Ovary (tissue), 7 donors: ENCODE measurements at regions not wholly inside any gene's neighbourhood (a gene's known extent, or its start where the extent isn't known, plus 50 kb on each side); places are given as distances from the start of the nearest gene placed in this dataset.

ENCODE experiments used
- DNase-seq, 5 donors: peaks; one replicate each; pipeline ENCODE4 v3.0.0-alpha.2; 2019 to 2020
- H3K27ac ChIP-seq, 2 donors: fragments of 200-600 bp; one replicate each; pipeline versions ENCODE4 v1.5.1 to v1.8.0; 2019 to 2022
- H3K27me3 ChIP-seq: fragments of 200-600 bp; one replicate; pipeline ENCODE4 v1.8.0; 2022
- H3K36me3 ChIP-seq: fragments of 200-600 bp; sonication (generic); one replicate; pipeline ENCODE4 v1.5.1; 2019
- H3K4me1 ChIP-seq: one replicate; pipeline ENCODE4 v1.8.1; 2013; ENCODE audit warnings: mild to moderate bottlenecking, moderate library complexity; ENCODE audit not compliant: insufficient read depth
- H3K4me3 ChIP-seq: fragments of 200-600 bp; sonication (generic); one replicate; pipeline ENCODE4 v1.5.1; 2017
- H3K9me3 ChIP-seq, 2 donors: fragments of 200-600 bp in 1 of 2; sonication (generic) in 1 of 2; one replicate each; pipeline versions ENCODE4 v1.5.1 to v1.8.1; 2013 to 2019; ENCODE audit warnings: mild to moderate bottlenecking in 1 of 2, moderate library complexity in 1 of 2
- EP300 ChIP-seq: sonication (generic); formaldehyde crosslinking; IDR thresholded peaks from one replicate; pipeline ENCODE4 v1.6.1; 2017; ENCODE audit warnings: antibody characterized with exemption
- POLR2A ChIP-seq: fragments of 450-650 bp; IDR thresholded peaks from one replicate; pipeline ENCODE4 v1.6.1; 2017; ENCODE audit warnings: antibody characterized with exemption, mild to moderate bottlenecking, moderate library complexity
- WGBS, 3 donors: extraction: QIAGEN DNeasy Blood & Tissue Kit in 1 of 3; methylation state at CpG; one replicate each; pipeline versions ENCODE4 v1.1.5 to v1.1.7; 2013 to 2017; 5-methylcytosine and 5-hydroxymethylcytosine counted together
- intact Hi-C, 4 donors: fragments of 100-400 bp; cut with DNase I; formaldehyde crosslinking; loops; one replicate each; pipeline versions ENCODE4 v1.11.0 to v1.15.1; 2022 to 2023
- TF ChIP-seq, protein P1 (sequence below), 3 donors: fragments of 450-650 bp in 2 of 3; fragments of 200-600 bp in 1 of 3; IDR thresholded peaks; one replicate each; pipeline versions ENCODE4 v1.5.1 to v1.8.0; 2016 to 2022; ENCODE audit warnings: antibody characterized with exemption in 3 of 3, mild to moderate bottlenecking in 1 of 3
- donor health status: DM: no; HTN: no; CAD: no; lungs with moderate emphysema.
- donor health status: DM: no; HTN: no; CAD: no.
- donor health status: Bipolar disorder and iron deficiency.
- donor health status: DM: no; HTN: no; CAD: no.
- donor health status: DM: yes; HTN: yes; CAD: no.

DNA sequence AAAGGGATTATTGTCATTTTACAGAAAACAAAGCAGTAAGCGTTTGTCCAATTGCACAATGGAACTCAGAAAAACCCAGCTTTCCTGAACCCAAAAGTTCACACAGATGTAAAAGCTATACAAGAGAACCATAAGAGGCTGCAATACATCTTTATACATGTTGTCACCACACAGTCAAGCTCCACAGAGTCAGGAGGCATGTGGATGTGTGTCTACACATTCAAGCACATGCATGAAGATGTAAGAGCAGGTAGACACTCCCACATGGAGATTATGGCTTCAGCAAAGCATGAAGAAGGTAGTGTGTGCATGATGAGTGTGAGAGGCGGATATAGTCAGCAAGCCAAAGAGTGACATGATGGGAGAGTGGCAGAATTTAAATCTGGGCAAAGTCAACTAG is 124.7 kb upstream of the THBS1 start:
- H3K27ac ChIP-seq: no peak overlapping the region
- H3K27me3 ChIP-seq: no peaks in the 10 kb centered on the region
- H3K9me3 ChIP-seq: no peaks in the 10 kb centered on the region
- H3K4me3 ChIP-seq: no peak overlapping the region
- H3K36me3 ChIP-seq: no peaks in the 10 kb centered on the region
- WGBS, 3 donors: 93 to 99% (median 98%) methylated on average over 2 of the region's 2 CpGs
- TF ChIP-seq EP300 (no peak), POLR2A (no peak)
- TF ChIP-seq, protein P1, sequence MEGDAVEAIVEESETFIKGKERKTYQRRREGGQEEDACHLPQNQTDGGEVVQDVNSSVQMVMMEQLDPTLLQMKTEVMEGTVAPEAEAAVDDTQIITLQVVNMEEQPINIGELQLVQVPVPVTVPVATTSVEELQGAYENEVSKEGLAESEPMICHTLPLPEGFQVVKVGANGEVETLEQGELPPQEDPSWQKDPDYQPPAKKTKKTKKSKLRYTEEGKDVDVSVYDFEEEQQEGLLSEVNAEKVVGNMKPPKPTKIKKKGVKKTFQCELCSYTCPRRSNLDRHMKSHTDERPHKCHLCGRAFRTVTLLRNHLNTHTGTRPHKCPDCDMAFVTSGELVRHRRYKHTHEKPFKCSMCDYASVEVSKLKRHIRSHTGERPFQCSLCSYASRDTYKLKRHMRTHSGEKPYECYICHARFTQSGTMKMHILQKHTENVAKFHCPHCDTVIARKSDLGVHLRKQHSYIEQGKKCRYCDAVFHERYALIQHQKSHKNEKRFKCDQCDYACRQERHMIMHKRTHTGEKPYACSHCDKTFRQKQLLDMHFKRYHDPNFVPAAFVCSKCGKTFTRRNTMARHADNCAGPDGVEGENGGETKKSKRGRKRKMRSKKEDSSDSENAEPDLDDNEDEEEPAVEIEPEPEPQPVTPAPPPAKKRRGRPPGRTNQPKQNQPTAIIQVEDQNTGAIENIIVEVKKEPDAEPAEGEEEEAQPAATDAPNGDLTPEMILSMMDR (IDR thresholded peaks at IDR 0.05): no peak
- H3K4me1 ChIP-seq: no peaks in the 10 kb centered on the region
- DNase-seq: no peak
- intact Hi-C loops: no loop called here

DNA sequence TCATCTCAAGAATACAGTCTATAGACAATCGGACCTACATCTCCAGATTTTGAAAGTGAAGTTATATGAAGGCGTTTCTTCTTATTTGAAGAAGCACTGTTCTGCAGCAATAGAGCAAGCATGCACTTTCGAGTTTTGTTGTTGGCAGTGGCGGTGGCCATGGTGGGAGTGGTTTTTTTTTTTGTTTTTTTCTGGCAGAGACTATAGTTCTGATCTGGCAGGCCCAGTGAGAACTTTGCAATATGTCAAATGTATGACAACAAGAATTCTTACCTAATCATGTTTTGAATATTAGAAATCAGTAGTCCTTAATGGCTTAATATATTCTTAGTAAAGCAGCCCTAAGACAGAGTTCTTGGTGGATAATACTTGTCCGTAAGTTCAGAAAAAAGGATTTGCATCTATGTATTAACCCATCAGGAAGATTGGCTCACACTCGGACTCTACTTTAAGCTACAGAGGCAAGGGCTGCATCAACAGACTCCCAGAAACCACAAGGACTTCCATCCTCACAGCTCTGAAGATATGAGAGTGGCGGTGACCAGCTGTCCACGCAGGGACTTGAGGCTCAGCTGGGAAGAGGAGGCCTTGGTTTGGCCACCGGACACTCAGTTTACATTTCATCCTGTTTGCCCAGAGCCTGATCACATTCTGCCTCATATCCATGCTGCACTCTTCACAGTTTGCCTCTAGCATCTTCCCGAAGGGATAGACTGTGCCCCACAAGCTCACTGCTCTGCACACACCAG is 124.1 kb upstream of the THBS1 start:
- Histone ChIP-seq H3K27ac (no peak overlapping the region), H3K27me3 (no peaks in the 10 kb centered on the region), H3K4me1 (no peaks in the 10 kb centered on the region), H3K4me3 (no peak overlapping the region), H3K36me3 (no peaks in the 10 kb centered on the region), H3K9me3 (no peaks in the 10 kb centered on the region)
- intact Hi-C loops: no loop called here
- 81 to 90% (median 86%) methylated on average over 10 of the region's 10 CpGs for WGBS, 3 donors
- DNase-seq: no peak
- TF ChIP-seq, protein P1 (IDR thresholded peaks at IDR 0.05): no peak
- TF ChIP-seq POLR2A (no peak), EP300 (no peak)

DNA sequence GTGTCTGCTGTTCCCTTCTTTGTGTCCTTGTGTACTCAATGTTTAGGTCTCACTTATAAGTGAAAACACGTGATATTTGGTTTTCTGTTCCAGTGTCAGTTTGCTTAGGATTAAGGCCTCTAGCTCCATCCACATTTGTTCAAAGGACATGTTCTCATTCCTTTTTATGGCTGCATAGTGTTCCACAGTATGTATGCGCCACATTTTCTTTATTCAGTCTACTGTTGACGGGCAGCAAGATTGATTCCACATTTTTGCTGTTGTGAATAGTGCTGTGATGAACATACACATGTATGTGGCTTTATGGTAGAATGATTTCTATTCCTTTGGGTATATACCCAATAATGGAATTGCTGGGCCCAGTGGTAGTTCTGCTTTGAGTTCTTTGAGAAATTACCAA is 122.7 kb upstream of the THBS1 start:
- no peak overlapping the region for H3K4me3 ChIP-seq
- DNase-seq: no peak
- H3K36me3 ChIP-seq: no peaks in the 10 kb centered on the region
- no peak for TF ChIP-seq EP300
- TF ChIP-seq, protein P1 (IDR thresholded peaks at IDR 0.05): no peak
- TF ChIP-seq POLR2A: no peak
- no peak overlapping the region for H3K27ac ChIP-seq
- H3K4me1 ChIP-seq: no peaks in the 10 kb centered on the region
- intact Hi-C loops: no loop called here
- WGBS, 3 donors: 97 to 99% (median 98%) methylated on average over 3 of the region's 3 CpGs
- no peaks in the 10 kb centered on the region for H3K27me3 ChIP-seq
- no peaks in the 10 kb centered on the region for H3K9me3 ChIP-seq

DNA sequence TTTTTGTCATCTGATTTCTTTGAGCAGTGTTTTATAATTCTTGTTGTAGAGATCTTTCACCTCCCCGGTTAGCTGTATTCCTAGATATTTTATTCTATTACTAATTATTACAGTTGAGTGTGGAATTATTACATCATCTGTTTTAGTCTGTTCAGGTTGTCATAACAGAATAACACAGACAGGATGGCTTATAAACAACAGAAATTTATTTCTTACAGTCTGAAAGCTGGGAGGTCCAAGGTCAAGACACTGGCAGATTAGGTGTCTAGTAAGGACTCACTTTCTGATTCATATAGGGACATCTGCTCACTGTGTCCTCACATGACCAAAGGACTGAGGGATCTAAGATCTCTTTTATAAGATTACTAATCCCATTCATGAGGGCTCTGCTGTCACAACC is 121.3 kb upstream of the THBS1 start:
- H3K27ac ChIP-seq: no peak overlapping the region
- H3K4me3 ChIP-seq: no peak overlapping the region
- no peaks in the 10 kb centered on the region for H3K4me1 ChIP-seq
- intact Hi-C loops: no loop called here
- no peaks in the 10 kb centered on the region for H3K36me3 ChIP-seq
- H3K27me3 ChIP-seq: no peaks in the 10 kb centered on the region
- TF ChIP-seq, protein P1 (IDR thresholded peaks at IDR 0.05): no peak
- TF ChIP-seq POLR2A (no peak), EP300 (no peak)
- no peak for DNase-seq
- WGBS, 3 donors: 29 to 66% (median 60%) methylated on average over 1 of the region's 1 CpG
- no peaks in the 10 kb centered on the region for H3K9me3 ChIP-seq
